ENCODE measurements at regions not wholly inside any gene's neighbourhood (a gene's known extent, or its start where the extent isn't known, plus 50 kb on each side); places are given as distances from the start of the nearest gene placed in this dataset.

DNA sequence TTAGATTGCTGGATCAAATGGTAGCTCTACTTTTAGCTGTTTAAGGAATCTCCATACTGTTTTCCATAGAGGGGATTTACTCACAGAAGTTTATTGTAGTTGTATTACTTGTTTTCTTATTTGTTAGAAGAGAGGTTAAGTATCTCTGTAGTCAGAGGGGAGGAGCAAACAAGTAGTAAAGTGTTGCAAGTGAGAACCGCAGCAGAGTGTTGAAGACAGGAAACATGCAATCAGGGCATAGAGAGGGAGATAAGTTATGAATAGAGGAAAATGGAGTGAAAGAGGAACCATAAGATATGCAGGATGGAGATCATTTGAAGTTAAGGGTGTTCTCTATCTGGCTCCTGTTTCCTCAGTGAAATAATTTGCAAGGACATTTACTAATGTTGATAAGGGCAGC lies 331.4 kb upstream of the TMEM229A start:
- no peak for DNase-seq
- H3K4me1 Mint-ChIP-seq, result no peaks in the 10 kb centered on the region
- 19% methylated on average over 1 of the region's 1 CpG for WGBS (ENCODE audit: insufficient coverage)

DNA sequence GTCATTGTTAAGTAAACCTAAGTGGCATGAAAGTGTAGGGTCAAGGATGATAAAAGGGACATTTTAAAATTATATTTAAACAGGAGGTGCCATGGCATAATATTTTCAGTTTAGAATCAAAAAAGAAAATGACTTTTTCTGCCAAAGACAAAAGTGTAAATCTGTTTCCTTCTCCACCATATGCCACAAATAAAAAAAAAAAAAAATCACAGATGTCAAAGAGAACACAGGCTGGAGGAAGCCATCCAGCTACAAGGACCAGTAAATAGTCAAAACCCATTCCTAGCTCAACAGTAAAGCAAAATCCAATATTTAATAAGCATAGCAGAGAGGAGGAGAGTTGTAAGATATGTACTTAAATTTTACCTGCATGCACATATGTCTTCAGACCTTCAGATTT lies 321.3 kb upstream of the TMEM229A start:
- DNase-seq (no peak), ATAC-seq (no peak)
- peaks cover 5 to 14% of the 10 kb centered on the region in 2 donors for H3K9me3 Mint-ChIP-seq
- no peak overlapping the region for H3K27ac ChIP-seq (ENCODE audit: low read length)
- H3K27me3 Mint-ChIP-seq (ENCODE audit: low read depth in 2 of 2), result no peaks in the 10 kb centered on the region
- H3K36me3 Mint-ChIP-seq, result no peaks in the 10 kb centered on the region
- H3K27ac Mint-ChIP-seq, result no peak overlapping the region
- TF ChIP-seq, protein P1, sequence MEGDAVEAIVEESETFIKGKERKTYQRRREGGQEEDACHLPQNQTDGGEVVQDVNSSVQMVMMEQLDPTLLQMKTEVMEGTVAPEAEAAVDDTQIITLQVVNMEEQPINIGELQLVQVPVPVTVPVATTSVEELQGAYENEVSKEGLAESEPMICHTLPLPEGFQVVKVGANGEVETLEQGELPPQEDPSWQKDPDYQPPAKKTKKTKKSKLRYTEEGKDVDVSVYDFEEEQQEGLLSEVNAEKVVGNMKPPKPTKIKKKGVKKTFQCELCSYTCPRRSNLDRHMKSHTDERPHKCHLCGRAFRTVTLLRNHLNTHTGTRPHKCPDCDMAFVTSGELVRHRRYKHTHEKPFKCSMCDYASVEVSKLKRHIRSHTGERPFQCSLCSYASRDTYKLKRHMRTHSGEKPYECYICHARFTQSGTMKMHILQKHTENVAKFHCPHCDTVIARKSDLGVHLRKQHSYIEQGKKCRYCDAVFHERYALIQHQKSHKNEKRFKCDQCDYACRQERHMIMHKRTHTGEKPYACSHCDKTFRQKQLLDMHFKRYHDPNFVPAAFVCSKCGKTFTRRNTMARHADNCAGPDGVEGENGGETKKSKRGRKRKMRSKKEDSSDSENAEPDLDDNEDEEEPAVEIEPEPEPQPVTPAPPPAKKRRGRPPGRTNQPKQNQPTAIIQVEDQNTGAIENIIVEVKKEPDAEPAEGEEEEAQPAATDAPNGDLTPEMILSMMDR (IDR thresholded peaks at IDR 0.05), result no peak
- no peaks in the 10 kb centered on the region for H3K4me1 ChIP-seq (ENCODE audit: control insufficient read depth, insufficient read depth, low read length)
- no peak overlapping the region for H3K4me3 Mint-ChIP-seq
- H3K36me3 ChIP-seq (ENCODE audit: control insufficient read depth, insufficient read depth, low read length), result no peaks in the 10 kb centered on the region
- H3K27me3 ChIP-seq (ENCODE audit: control insufficient read depth, insufficient read depth, low read length), result no peaks in the 10 kb centered on the region
- H3K9me3 ChIP-seq (ENCODE audit: control insufficient read depth, insufficient read depth, low read length), result peaks cover 4% of the 10 kb centered on the region
- no peaks in the 10 kb centered on the region for H3K4me1 Mint-ChIP-seq
- intact Hi-C loops (cut with micrococcal nuclease), result no loop called here
- no peak overlapping the region for H3K4me3 ChIP-seq (ENCODE audit: low read length)

More for the DNA sequence above, 331.4 kb upstream of the TMEM229A start:
- TF ChIP-seq, protein P1 (IDR thresholded peaks at IDR 0.05), result no peak
- H3K27me3 Mint-ChIP-seq (ENCODE audit: low read depth in 2 of 2), result no peaks in the 10 kb centered on the region
- peaks cover 7% of the 10 kb centered on the region for H3K36me3 Mint-ChIP-seq
- no peak overlapping the region for H3K4me3 Mint-ChIP-seq
- Histone ChIP-seq H3K9me3 (ENCODE audit: control insufficient read depth, insufficient read depth, low read length) (peaks cover 6% of the 10 kb centered on the region), H3K4me1 (ENCODE audit: control insufficient read depth, insufficient read depth, low read length) (no peaks in the 10 kb centered on the region), H3K36me3 (ENCODE audit: control insufficient read depth, insufficient read depth, low read length) (no peaks in the 10 kb centered on the region), H3K27ac (ENCODE audit: low read length) (no peak overlapping the region), H3K4me3 (ENCODE audit: low read length) (no peak overlapping the region), H3K27me3 (ENCODE audit: control insufficient read depth, insufficient read depth, low read length) (no peaks in the 10 kb centered on the region)
- intact Hi-C loops (cut with micrococcal nuclease), result no loop called here
- no peak for ATAC-seq
- H3K9me3 Mint-ChIP-seq, result peaks cover 13 to 20% of the 10 kb centered on the region in 2 donors
- H3K27ac Mint-ChIP-seq, result no peak overlapping the region

DNA sequence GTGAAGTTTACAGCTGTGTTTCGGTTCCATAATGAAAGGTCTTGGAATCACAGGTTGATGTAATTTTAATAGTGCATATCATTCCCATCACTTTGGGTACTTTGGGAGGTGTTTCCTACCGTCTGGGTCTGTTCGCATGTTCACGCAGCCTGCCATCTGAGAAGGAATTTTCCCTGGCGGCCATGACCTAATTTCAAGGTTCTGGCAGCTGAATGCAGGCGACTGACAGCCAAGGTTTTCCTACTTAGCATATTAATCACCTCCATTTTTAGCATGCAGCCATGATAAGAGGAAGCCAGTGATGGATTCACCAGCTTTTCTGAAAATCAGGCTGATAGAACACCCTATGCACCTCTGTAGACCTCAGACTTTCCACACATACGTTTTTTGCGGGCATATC lies 319.1 kb upstream of the TMEM229A start:
- Mint-ChIP-seq H3K27me3 (ENCODE audit: low read depth in 2 of 2) (no peaks in the 10 kb centered on the region), H3K27ac (no peak overlapping the region), H3K4me3 (no peak overlapping the region), H3K36me3 (peaks cover 16% of the 10 kb centered on the region), H3K9me3 (peaks cover 10 to 19% of the 10 kb centered on the region in 2 donors), H3K4me1 (no peaks in the 10 kb centered on the region)
- WGBS (ENCODE audit: insufficient coverage), result 83% methylated on average over 6 of the region's 8 CpGs
- DNase-seq, result no peak
- Histone ChIP-seq H3K4me3 (ENCODE audit: low read length) (no peak overlapping the region), H3K27me3 (ENCODE audit: control insufficient read depth, insufficient read depth, low read length) (no peaks in the 10 kb centered on the region), H3K27ac (ENCODE audit: low read length) (no peak overlapping the region), H3K4me1 (ENCODE audit: control insufficient read depth, insufficient read depth, low read length) (no peaks in the 10 kb centered on the region), H3K36me3 (ENCODE audit: control insufficient read depth, insufficient read depth, low read length) (no peaks in the 10 kb centered on the region), H3K9me3 (ENCODE audit: control insufficient read depth, insufficient read depth, low read length) (peaks cover 6% of the 10 kb centered on the region)
- intact Hi-C loops (cut with micrococcal nuclease), result no loop called here
- TF ChIP-seq, protein P1 (IDR thresholded peaks at IDR 0.05), result no peak
- ATAC-seq, result no peak

DNA sequence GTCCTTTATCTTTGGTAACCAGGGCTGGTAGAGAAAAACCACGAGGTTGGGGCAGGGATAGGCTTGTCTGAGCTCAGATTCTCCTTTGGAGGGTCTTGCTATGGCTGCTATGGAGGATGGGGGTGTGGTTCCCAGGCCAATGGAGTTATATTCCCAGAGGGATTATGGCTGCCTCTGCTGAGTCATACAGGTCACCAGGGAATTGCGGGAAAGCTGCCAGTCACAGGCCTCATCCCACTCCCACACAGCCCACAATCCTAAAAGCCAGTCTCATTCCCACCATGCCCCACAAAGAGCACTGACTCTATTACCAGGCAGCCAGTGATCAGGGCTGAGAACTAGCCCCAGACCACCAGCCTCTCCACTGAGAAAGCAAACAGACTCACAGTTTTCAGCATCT lies 316.6 kb upstream of the TMEM229A start:
- WGBS (ENCODE audit: insufficient coverage), result 68% methylated on average over 2 of the region's 2 CpGs
- Histone ChIP-seq H3K9me3 (ENCODE audit: control insufficient read depth, insufficient read depth, low read length) (peaks cover 6% of the 10 kb centered on the region), H3K27ac (ENCODE audit: low read length) (no peak overlapping the region), H3K4me1 (ENCODE audit: control insufficient read depth, insufficient read depth, low read length) (no peaks in the 10 kb centered on the region), H3K27me3 (ENCODE audit: control insufficient read depth, insufficient read depth, low read length) (no peaks in the 10 kb centered on the region), H3K4me3 (ENCODE audit: low read length) (no peak overlapping the region), H3K36me3 (ENCODE audit: control insufficient read depth, insufficient read depth, low read length) (no peaks in the 10 kb centered on the region)
- DNase-seq, result no peak
- H3K4me3 Mint-ChIP-seq, result no peak overlapping the region
- TF ChIP-seq, protein P1 (IDR thresholded peaks at IDR 0.05), result no peak
- no peak for ATAC-seq
- peaks cover 28% of the 10 kb centered on the region for H3K36me3 Mint-ChIP-seq
- no peak overlapping the region for H3K27ac Mint-ChIP-seq
- peaks cover 23 to 34% of the 10 kb centered on the region in 2 donors for H3K9me3 Mint-ChIP-seq
- no peaks in the 10 kb centered on the region for H3K27me3 Mint-ChIP-seq (ENCODE audit: low read depth in 2 of 2)
- intact Hi-C loops (cut with micrococcal nuclease), result no loop called here
- H3K4me1 Mint-ChIP-seq, result no peaks in the 10 kb centered on the region

Data from natural killer cell (primary cell).